Activated CD4-positive, CD25-positive, alpha-beta regulatory T cell treated with anti-CD3 and anti-CD28 coated beads, Interleukin-2, amount 50 U/mL, for 16 hours (primary cell): ENCODE measurements at regions not wholly inside any gene's neighbourhood (a gene's known extent, or its start where the extent isn't known, plus 50 kb on each side); places are given as distances from the start of the nearest gene placed in this dataset.
"Not testable (repeated sequence)": the region's sequence is repeated elsewhere in the genome, so short reads cannot be mapped to it uniquely, and the experiment has no call there.

Experiments
- DNase-seq: peaks from one replicate; pipeline ENCODE4 v3.0.0-alpha.2; 2020; ENCODE audit warnings: low read depth, low spot score

DNA sequence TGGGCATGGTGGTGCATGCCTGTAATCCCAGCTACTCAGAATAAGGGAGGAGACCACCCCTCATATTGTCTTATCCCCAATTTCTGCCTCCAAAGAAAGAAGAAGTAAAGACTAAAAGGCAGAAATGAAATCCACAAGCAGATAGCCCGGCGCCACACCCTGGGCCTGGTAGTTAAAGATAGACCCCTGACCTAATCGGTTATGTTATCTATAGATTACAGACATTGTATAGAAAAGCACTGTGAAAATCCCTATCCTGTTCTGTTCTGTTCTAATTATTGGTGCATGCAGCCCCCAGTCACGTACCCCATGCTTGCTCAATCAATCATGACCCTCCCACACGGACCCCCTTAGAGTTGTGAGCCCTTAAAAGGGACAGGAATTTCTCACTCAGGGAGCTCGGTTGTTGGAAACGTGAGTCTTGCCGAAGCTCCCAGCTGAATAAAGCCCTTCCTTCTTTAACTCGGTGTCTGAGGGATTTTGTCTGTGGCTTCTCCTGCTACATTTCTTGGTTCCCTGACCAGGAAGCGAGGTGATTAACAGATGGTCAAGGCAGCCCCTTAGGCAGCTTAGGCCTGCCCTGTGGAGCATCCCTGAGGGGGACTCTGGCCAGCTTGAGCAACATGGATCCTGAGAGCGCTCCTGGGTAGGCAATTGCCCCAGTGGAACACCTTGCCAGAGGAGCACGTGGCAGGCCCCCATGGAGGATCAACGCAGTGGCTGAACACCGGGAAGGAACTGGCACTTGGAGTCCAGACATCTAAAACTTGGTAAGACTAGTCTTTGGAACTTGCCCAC lies 188.7 kb upstream of the NDUFV2 start:
- DNase-seq: not testable (repeated sequence)

DNA sequence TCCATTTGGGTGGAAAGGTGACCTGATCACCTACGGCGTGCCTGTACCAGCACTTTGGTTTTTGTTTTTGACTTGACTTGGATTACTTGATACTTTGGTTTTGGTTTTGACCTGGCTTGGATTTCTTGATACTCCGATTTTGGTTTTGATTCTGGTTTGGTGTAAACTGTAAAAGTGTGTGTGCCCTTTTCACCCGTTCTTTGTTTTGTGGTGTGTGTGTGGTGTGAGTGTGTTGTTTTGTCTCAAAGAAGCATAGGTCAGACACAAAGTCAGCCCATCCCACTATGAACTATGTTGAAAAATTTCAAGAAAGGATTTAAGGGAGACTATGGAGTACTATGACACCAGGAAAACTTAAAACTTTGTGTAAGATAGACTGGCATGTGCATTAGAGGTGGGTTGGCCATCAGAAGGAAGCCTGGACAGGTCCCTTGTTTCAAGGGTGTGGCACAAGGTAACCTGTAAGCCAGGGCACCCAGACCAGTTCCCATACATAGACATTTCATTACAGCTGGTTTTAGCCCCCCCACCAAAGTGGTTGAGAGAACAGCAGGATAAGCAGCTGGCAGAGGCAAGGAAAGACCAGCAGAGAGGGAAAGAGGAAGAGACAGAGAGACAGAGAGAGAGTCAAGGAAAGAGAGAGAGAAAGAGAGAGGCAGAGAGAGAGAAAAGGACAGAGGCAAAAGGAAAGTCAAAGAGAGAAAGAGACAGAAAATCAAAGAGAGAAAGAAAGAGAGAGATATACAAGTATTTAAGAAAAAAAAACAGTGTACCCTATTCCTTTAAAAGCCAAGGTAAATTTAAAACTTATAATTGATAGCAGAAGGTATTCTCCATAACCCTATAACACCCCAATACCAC lies 187.9 kb upstream of the NDUFV2 start:
- DNase-seq: not testable (repeated sequence)

DNA sequence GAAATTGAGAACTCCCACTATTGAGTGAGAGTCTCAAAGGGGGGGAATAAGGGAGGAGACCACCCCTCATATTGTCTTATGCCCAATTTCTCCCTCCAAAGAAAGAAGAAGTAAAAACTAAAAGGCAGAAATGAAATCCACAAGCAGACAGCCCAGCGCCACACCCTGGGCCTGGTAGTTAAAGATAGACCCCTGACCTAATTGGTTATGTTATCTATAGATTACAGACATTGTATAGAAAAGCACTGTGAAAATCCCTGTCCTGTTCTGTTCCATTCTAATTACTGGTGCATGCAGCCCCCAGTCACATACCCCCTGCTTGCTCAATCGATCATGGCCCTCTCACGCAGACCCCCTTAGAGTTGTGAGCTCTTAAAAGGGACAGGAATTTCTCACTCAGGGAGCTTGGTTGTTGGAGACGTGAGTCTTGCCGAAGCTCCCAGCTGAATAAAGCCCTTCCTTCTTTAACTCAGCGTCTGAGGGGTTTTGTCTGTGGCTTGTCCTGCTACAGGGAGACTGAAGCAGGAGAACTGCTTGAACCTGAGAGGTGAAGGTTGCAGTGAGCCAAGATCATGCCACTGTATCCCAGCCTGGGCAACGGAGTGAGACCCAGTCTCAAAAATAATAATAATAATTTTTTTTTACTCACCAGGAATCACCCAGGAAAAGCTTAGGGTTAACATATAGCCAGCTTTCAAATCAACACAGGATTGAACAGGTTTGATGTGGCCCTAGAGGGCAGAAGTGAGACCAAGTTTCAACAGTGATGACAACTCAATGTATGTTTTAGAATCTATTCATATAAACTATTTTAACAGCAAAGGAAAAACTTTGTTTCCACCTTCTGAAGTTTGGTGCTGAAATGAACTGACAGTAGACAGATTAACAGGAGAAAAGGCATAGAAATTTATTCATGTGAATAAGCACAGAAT lies 181.4 kb upstream of the NDUFV2 start:
- DNase-seq: not testable (repeated sequence)

DNA sequence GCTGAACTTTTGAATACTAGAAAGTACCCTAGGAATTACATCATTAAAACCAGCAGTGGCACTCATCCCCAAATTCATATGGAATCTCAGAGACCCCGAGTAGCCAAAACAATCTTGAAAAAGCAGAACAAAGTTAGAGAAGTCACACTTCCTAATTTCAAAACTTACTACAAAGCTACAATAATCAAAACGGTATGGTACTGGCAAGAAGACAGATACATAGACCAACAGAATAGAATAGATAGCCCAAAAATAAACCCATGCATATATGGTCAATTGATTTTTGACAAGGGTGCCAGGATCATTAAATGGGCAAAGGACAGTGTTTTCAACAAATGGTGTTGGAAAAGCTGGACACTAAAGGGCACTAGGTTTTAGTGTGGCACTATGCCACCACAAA lies 176.0 kb upstream of the NDUFV2 start:
- DNase-seq: no peak

DNA sequence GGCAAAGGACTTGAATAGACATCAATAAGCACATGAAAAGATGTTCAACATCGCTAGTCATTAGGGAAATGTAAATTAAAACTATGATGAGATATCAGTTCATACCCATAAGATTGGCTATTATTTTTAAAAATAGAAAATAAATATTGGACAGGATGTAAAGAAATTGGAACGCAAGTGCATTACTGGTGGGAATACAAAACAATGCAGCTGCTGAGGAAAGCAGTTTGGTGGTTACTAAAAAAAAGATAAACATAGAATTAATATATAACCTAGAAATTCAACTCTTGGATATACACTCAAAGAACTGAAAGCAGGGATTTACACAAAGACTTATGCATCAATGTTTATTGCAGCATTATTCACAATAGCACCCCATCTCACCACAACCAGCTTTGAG lies 174.5 kb upstream of the NDUFV2 start:
- DNase-seq: no peak

DNA sequence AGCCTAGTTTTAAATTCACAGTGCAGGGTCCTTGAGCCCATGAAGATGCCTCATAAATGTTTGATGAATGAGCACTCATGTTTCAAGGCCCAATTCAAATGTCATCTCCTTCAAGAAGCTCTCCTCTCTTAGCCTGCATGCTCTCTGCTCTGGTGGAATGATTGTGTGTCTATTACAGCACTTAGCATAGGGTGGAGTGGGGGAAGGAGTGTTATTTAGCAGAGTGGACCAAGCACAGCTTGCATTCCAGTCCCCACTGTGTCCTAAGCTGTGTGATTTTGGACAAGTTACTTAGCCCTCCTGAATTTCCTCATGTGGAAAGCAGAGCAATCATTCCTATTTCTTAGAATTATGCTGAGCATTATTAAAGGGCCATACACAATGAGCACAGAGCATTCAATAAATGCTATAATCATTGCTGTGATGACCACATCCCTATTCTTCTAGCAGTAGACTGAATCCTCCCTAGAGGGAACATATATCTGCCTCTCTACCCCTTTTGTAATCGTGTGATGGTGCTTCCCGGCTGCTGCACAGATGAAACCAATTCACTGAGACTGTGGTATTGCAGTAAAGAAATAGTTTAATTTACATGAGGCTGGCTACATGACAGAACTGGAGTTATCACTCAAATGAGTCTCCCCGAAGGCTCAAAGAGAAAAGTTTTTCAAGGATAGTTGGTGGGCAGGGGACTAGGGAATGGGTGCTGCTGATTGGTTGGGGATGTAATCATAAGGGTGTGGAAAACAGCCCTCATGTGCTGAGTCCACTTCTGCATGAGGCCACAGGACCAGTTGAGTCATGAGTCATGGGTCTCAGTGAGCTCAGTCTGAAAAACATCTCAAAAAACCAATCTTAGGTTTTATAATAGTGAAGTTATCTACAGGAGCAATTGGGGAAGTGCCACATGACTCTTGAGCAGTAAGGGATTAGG lies 173.4 kb upstream of the NDUFV2 start:
- DNase-seq: no peak

DNA sequence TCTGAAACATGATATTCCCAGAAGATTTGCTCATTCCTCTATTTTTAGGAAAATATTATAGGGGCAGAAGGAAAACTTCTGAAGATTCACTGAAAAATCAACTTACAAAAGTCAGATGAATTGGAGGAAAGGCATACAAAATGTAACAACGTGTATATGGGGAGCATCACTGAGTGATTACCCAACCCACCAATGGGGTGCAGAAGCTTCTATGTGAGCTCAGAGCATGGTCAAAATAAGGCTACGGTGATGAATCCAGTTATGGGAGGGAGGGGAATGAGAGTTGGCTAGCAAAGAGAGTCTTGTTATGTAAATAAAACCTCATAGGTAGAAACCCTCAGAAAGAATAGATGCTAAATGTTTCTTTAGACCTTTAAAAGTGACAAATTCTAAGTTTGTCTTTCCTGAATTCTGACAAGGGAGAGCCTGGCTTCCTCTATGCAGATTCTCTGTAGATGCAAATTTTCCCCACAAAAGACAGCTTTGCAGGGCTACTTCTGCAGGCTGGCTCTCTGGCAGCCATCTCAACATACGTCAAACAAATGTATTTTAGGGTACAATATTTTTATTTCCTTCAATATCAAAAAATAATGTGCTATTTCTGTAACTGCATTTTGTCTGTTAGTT lies 171.4 kb upstream of the NDUFV2 start:
- no peak for DNase-seq

DNA sequence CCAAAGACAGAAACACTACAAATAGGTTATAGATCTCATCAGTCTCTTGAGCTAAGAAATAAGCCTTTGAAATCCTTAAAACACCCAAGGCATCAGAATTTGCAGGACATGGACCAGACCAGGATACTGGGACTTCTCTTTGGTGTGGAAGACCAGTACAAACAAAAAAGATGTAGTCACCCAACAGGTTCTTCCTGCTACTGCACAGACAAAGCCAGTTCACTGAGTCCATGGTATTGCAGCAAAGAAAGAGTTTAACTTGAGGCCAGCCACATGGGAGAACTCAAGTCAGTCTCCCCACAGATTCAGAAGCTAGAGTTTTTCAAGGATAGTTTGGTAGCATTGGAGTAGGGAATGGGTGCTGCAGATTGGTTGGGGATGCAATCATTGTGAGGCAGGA lies 169.6 kb upstream of the NDUFV2 start:
- DNase-seq: no peak

DNA sequence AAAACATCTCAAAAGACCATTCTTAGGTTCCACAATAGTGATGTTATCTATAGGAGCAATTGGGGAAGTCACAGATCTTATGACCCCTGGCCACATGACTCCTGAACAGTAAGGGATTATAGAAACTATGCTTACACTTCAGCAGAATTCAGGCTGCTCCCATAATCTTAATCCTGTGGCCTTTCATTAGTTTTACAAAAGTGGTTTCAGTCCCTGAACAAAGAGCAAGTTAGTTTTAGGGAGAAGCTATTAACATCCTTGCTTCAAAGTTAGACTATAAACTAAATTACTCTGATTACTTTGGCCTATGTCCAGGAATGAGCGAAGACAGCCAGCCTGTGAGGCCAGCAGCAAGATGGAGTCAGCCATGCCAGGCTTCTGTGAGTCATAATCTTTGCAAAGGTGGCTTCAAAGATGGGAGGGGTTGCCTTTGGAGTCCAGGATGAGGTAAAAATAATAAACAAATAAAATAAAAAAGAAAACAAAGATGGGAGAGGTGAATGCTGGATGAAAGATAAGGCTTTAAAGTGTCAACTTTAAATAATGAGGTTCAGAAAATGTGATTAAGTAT lies 168.7 kb upstream of the NDUFV2 start:
- DNase-seq: no peak

DNA sequence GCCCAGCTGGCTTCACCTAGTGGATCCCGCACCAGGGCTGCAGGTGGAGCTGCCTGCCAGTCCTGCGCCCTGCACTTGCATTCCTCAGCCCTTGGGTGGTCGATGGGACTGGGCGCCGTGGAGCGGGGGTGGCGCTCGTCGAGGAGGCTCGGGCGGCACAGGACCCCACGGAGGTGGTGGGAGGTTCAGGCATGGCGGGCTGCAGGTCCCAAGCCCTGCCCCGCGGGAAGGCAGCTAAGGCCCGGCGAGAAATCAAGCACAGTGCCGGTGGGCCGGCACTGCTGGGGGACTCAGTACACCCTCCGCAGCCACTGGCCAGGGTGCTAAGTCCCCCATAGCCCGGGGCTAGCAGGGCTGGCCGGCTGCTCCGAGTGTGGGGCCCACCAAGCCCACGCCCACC lies 167.2 kb upstream of the NDUFV2 start:
- not testable (repeated sequence) for DNase-seq

DNA sequence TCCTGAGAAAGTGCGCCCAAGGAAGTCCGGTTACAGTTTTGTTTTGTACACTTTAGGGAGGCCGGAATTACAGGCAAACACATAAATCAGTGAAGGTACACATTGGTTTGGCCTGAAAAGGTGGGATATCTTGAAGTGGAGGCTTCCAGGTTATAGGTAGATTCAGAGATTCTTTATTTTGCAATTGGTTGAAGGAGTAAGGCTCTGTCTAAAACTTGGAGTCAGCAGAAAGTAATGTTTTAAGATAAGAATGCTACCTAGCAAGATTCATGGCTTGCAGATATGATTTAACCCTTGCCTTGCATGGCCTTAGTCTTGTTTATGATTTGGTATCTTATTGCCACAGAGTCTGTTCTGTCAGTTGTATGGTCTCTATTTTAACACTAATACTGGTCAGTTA lies 165.9 kb upstream of the NDUFV2 start:
- DNase-seq: no peak

DNA sequence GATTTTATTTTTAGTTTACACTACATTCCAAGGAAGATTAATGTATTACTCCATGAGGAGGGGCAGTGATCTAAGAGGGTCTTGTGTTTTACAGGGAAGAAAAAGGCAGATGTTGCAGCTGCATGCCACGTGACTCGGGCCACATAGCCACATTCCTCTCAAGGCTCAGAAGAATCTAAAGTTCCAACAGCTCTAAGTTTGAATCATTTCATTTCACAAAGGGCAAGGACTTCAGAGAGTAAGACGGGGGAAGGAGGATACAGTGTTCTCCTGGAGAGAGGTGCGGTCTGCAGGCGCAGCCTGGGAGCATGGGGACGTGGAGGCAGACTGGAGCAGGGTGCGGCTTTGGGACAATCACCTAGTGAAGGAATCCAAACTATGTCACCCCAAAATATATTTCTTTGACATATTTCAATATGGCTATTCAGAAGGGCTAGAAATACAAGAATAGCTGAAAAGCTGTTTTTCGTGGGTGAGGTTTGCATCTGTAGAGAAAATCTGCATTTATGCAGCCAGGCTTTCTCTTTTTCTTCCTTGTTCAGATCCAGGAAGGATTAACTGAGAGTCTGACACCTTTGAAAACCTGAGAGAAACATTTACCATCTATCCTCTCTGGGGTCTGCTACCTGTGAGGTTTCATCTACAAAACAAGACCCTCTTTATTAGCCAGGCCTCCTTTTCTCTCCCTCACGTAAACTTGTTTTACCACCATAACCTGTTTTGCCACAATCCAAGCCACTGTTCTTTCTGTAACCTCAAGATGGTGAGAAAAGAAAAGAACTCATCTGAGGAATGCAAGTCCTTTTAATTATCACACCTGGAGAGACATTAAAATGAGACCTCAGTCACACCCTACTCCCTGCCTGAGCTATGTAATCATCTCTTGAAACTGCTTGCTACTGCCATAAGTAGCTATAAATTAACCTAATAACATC lies 165.1 kb upstream of the NDUFV2 start:
- no peak for DNase-seq

DNA sequence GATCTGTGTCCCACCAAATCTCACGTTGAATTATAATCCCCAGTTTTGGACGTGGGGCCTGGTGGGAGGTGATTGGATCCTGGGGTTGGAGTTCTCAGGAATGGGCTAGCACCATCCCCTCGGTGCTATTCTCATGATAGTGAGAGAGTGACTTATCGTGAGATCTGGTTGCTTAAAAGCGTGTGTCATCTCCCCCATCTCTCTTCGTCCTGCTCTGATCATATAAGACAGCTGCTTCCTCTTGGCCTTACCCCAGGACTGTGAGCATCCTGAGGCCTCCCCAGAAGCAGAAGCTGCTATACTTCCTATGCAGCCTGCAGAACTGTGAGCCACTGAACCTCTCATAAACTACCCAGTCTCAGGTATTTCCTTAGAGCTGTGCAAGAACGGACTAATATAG lies 163.7 kb upstream of the NDUFV2 start:
- DNase-seq: no peak

DNA sequence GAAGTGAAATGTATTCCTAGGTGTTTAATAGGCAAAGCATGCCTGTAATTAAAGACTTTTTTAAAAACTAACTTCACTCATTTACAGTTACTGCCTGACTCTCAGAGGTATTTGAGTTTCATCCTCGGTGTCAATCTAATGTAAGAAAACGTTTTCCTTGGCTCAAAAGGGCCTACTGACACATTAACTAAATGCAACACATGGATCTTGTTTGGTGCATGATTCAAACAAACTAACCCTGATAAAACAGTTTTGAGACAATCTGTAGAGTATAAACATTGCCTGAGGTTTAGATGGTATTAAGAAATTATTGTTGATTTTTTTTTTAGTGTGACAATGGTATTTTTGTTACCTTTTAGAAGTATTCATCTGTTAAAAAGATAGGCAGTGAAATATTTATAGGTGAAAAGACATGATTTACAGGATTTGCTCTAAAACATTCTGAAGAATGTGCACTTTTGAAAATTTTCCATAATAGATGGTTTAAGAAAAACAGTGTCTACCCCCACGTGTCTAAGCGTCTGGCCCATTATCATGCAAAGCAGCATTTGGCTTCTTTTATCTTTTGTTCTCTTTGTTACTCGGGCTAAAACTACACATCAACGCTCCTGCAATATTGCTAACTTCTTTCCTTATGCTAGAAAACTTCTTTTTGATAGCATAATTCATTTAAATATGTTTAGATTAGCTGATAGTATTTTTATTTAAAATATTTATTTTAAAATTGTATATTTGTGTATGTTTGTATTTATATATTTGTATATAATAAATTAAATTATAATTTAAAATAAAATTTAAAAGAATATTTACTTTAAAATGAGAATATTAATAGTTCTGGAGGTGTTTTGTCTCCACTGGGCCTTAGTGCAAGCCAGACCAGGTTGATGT lies 160.2 kb upstream of the NDUFV2 start:
- DNase-seq: no peak

DNA sequence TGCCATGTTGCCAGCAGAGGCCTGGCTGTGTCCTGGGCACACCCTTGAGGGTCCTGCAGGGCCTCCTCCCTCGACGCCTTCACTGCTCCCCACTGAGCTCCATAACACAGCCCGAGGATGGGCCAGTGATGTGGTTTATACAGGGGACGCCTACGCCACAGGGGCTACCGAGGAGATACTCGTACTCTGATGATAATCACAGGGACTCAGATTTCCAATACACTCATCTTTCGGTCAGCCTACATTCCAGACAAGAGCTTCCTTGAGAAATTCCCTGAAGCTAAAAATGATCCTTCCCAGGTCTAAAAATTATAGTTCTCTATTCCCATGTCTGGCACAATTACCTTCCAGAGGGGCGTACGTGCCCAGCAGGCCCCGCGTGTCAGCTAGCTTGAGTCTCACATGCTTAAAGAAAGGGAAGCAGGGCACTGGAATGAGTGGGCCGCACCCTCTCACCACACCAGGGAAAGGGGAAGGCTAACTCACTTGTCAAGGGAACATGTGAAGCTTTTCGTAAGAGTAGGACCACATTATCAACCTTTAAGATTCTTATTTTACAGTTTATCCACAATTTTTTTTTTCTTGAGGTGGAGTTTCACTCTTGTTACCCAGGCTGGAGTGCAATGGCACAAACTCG lies 159.5 kb upstream of the NDUFV2 start:
- no peak for DNase-seq

DNA sequence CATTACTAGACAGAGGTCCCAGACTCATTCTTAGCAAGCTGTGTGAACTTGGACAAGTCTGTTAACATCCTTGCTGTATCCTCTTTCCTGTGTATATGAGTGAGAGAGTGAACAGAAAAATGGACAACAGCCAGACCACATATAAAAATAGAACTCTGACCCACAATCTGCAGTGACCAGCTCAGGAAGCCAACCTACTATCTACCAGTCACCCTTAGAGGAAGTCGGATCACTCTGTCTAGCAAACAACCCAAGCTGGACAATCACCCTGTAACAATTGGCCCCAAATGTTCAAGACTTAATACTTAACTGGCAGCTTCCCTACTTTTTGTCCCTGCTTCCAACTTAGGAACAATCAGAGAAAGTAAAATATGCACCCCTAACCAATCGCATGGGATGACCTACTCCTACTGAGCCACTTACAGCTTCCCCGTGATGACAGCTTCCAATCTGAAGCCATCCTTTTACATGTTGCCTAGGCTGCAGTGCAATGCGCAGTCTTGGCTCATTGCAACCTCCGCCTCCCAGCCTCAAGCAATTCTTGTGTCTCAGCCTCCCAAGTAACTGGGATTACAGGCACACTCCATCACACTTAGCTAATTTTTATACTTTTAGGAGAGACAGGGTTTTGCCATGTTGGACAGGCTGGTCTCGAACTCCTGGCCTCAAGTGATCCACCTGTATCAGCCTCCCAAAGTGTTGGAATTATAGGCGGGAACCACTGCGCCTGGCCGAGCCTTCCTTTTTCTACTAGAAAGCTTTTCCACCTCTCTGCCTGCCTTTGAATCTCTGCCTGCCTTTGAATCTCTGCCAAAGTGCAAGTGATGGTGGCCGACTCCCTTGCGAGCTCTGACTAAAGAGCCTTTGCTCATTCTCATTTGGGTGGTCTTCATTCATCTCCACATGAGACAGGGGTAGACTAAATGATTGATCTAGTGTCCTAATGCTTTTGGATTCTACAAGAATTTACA lies 158.3 kb upstream of the NDUFV2 start:
- no peak for DNase-seq
